HCT116 (cell line): ENCODE measurements at regions not wholly inside any gene's neighbourhood (a gene's known extent, or its start where the extent isn't known, plus 50 kb on each side); places are given as distances from the start of the nearest gene placed in this dataset.

Source experiments
- ATAC-seq: fragments of 200-7000 bp; cut with Tn5 transposase; 2 replicates; pipeline ENCODE4 v1.9.1; 2020; ENCODE audit warnings: mild to moderate bottlenecking, moderate library complexity
- BruUV-seq: library from RNA; stranded (reverse); fragments of 400-500 nt; replicated peaks from 2 replicates; lab custom pipeline; 2021; lab: Mats Ljungman, UMichigan
- CTCF ChIA-PET: fragments of 300-600 bp; sonication (Branson Sonifier 250); formaldehyde crosslinking; loops from one replicate; lab custom pipeline; 2021; ENCODE audit warnings: antibody characterized with exemption; lab: Charles Lee
- POLR2A ChIA-PET: fragments of 300-600, 350-600 bp; sonication (Branson Sonifier 250); formaldehyde crosslinking; loops from one replicate; lab custom pipeline; 2021; ENCODE audit warnings: antibody characterized with exemption; lab: Charles Lee
- RAD21 ChIA-PET, 2 experiments: fragments of 300-600 bp; sonication (Branson Sonifier 250); formaldehyde crosslinking; loops; one replicate each; lab custom pipeline; 2023; ENCODE audit warnings: low total read pairs in 2 of 2; ENCODE audit not compliant: uncharacterized antibody in 2 of 2, unreplicated experiment in 2 of 2, low non-redundant PET in 1 of 2; lab: Charles Lee
- DNase-seq: peaks from one replicate; pipeline ENCODE4 v3.0.0-alpha.2; 2010; ENCODE audit warnings: low read depth, low spot score
- H2AFZ ChIP-seq: fragments of 200-600 bp; shearing (Covaris generic), sonication (generic); 2 replicates; pipeline ENCODE4 v1.6.1; 2017; ENCODE audit warnings: low read depth, mixed run types, mixed read lengths, antibody characterized with exemption, low read length; ENCODE audit not compliant: poor library complexity, severe bottlenecking
- H3K27ac ChIP-seq: 2 replicates; pipeline ENCODE4 v1.5.1; 2012; ENCODE audit warnings: low read depth, low read length
- H3K27me3 ChIP-seq: fragments of 200-600 bp; sonication (generic); 2 replicates; pipeline ENCODE4 v1.6.1; 2016; ENCODE audit warnings: mixed run types, low read length, mixed read lengths; ENCODE audit not compliant: insufficient read depth
- H3K36me3 ChIP-seq, 2 experiments: fragments of 200-500 bp in 1 of 2; fragments of 200-600 bp in 1 of 2; sonication (Bioruptor generic) in 1 of 2; sonication (generic) in 1 of 2; 2 replicates each; pipeline versions ENCODE4 v1.5.1 to v1.6.1; 2014 to 2016; ENCODE audit warnings: low read length in 2 of 2, inconsistent platforms in 1 of 2, mixed read lengths in 1 of 2, mixed run types in 1 of 2; ENCODE audit not compliant: insufficient read depth in 2 of 2, control insufficient read depth in 1 of 2
- H3K4me1 ChIP-seq, 2 experiments: fragments of 200-600 bp in 1 of 2; sonication (generic) in 1 of 2; 2 replicates each; pipeline versions ENCODE4 v1.5.1 to v1.6.1; 2012 to 2017; ENCODE audit warnings: low read length in 2 of 2, inconsistent platforms in 1 of 2, mild to moderate bottlenecking in 1 of 2, mixed read lengths in 1 of 2, mixed run types in 1 of 2, moderate library complexity in 1 of 2; ENCODE audit not compliant: insufficient read depth in 2 of 2, control insufficient read depth in 1 of 2
- H3K4me2 ChIP-seq: fragments of 200-600 bp; sonication (generic); 2 replicates; pipeline ENCODE4 v1.6.1; 2017; ENCODE audit warnings: mixed run types, low read length, mixed read lengths
- H3K4me3 ChIP-seq, 2 experiments: fragments of 200-600 bp in 1 of 2; sonication (generic) in 1 of 2; replicated peaks in 1 of 2; 2 replicates each; pipeline ENCODE4 v1.5.1; 2011 to 2016; ENCODE audit warnings: low read length in 2 of 2, control low read depth in 1 of 2, low read depth in 1 of 2, mild to moderate bottlenecking in 1 of 2, mixed read lengths in 1 of 2, mixed run types in 1 of 2
- H3K79me2 ChIP-seq: fragments of 200-600 bp; sonication (generic); 2 replicates; pipeline ENCODE4 v1.6.1; 2017; ENCODE audit warnings: mild to moderate bottlenecking, mixed run types, low read length, moderate library complexity, mixed read lengths; ENCODE audit not compliant: insufficient read depth
- H3K9ac ChIP-seq: fragments of 200-600 bp; sonication (generic); 2 replicates; pipeline ENCODE4 v1.6.1; 2016; ENCODE audit warnings: low read length, mixed read lengths
- H3K9me2 ChIP-seq: fragments of 200-600 bp; sonication (generic), shearing (Covaris generic); 2 replicates; pipeline ENCODE4 v1.6.1; 2017; ENCODE audit warnings: mixed run types, mild to moderate bottlenecking, moderate library complexity; ENCODE audit not compliant: insufficient read depth
- H3K9me3 ChIP-seq, 2 experiments: fragments of 200-500 bp in 1 of 2; fragments of 200-600 bp in 1 of 2; sonication (Bioruptor generic) in 1 of 2; sonication (generic) in 1 of 2; 2 replicates each; pipeline ENCODE4 v1.6.1; 2014 to 2017; ENCODE audit warnings: low read length in 2 of 2, mixed read lengths in 2 of 2, inconsistent platforms in 1 of 2, low read depth in 1 of 2, mild to moderate bottlenecking in 1 of 2, mixed run types in 1 of 2, moderate library complexity in 1 of 2; ENCODE audit not compliant: control insufficient read depth in 1 of 2, insufficient read depth in 1 of 2
- H4K20me1 ChIP-seq: fragments of 200-600 bp; sonication (generic), shearing (Covaris generic); 2 replicates; pipeline ENCODE4 v1.6.1; 2017; ENCODE audit warnings: mixed run types, mild to moderate bottlenecking, moderate library complexity; ENCODE audit not compliant: insufficient read depth
- CBX3 ChIP-seq: IDR thresholded peaks from 2 replicates; pipeline ENCODE4 v1.6.1; 2012; ENCODE audit warnings: low read depth
- CEBPB ChIP-seq: IDR thresholded peaks from 2 replicates; pipeline ENCODE4 v1.6.1; 2012; ENCODE audit warnings: low read depth
- FOSL1 ChIP-seq: IDR thresholded peaks from 2 replicates; pipeline ENCODE4 v1.6.1; 2012; ENCODE audit warnings: low read depth
- JUND ChIP-seq: IDR thresholded peaks from 2 replicates; pipeline ENCODE4 v1.6.1; 2012
- RAD21 ChIP-seq: IDR thresholded peaks from 2 replicates; pipeline ENCODE4 v1.6.1; 2012; ENCODE audit warnings: low read depth, mild to moderate bottlenecking
- SIN3A ChIP-seq: IDR thresholded peaks from 2 replicates; pipeline ENCODE4 v1.6.1; 2012; ENCODE audit warnings: low read depth
- SP1 ChIP-seq: IDR thresholded peaks from 2 replicates; pipeline ENCODE4 v1.6.1; 2012; ENCODE audit warnings: low read depth
- SRF ChIP-seq: IDR thresholded peaks from 2 replicates; pipeline ENCODE4 v1.6.1; 2012; ENCODE audit warnings: low read depth
- TCF7L2 ChIP-seq: IDR thresholded peaks from 2 replicates; pipeline ENCODE4 v1.7.0; 2011; ENCODE audit warnings: borderline replicate concordance, inconsistent platforms; ENCODE audit not compliant: insufficient read depth, insufficient read length; ENCODE audit errors: extremely low read depth
- YY1 ChIP-seq: IDR thresholded peaks from 2 replicates; pipeline ENCODE4 v1.6.1; 2011; ENCODE audit warnings: low read length, low read depth, moderate library complexity, mild to moderate bottlenecking; ENCODE audit not compliant: insufficient replicate concordance; ENCODE audit errors: extremely low read depth
- ZBTB33 ChIP-seq: IDR thresholded peaks from 2 replicates; pipeline ENCODE4 v1.6.1; 2011; ENCODE audit warnings: mild to moderate bottlenecking, low read length, moderate library complexity; ENCODE audit not compliant: insufficient replicate concordance; ENCODE audit errors: extremely low read depth
- ZNF274 ChIP-seq: fragments of 200-500 bp; sonication (Bioruptor generic); IDR thresholded peaks from 2 replicates; pipeline ENCODE4 v1.6.1; 2014; ENCODE audit warnings: mild to moderate bottlenecking, low read depth, low read length, inconsistent platforms
- intact Hi-C: fragments of 100-400 bp; cut with micrococcal nuclease; formaldehyde crosslinking; loops from 2 replicates; pipeline ENCODE4 v1.10.0; 2022
- TF ChIP-seq, protein P1 (sequence below): IDR thresholded peaks from 2 replicates; pipeline ENCODE4 v1.6.1; 2012

DNA sequence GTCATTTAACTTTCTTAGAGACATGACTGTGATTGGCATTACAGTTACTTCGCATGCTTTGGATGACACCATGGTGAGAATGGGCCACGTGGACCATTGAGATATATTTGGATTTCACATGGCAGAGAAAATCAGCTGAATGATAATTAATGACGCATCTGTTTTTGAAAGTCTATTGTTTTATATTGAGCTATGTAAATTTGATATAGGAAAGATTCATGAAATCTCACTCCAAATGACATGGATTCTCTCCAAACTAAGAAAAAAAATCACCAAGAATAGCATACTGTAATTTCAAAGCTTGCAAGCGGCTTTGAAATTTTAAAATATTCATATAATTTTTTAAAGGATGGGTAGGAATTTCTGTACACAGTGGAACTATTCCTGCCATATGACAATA lies 163.7 kb downstream of the SH3BP4 start:
- no peak for TF ChIP-seq SIN3A
- TF ChIP-seq, protein P1, sequence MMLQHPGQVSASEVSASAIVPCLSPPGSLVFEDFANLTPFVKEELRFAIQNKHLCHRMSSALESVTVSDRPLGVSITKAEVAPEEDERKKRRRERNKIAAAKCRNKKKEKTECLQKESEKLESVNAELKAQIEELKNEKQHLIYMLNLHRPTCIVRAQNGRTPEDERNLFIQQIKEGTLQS, result no peak
- no peak for TF ChIP-seq ZBTB33
- no peak for TF ChIP-seq ZNF274
- TF ChIP-seq TCF7L2, result no peak
- TF ChIP-seq CEBPB, result no peak
- no peak for TF ChIP-seq JUND
- no peak for TF ChIP-seq RAD21
- no peak for TF ChIP-seq SRF
- no peak for TF ChIP-seq SP1
- TF ChIP-seq CBX3, result no peak
- TF ChIP-seq FOSL1, result no peak
- no peak for TF ChIP-seq YY1
- intact Hi-C loops, result loop anchor here (10.0 kb wide), 1 partner anchor 831 kb away; no protein-coding TSS in a partner anchor
- H3K36me3 ChIP-seq, result no peaks in the 10 kb centered on the region
- H3K4me1 ChIP-seq, result 0 out of 4 replicates have a peak, but pooled peaks cover 0 to 4% of the 10 kb centered on the region in 2 experiments
- H3K9me3 ChIP-seq, result no peaks in the 10 kb centered on the region
- H3K27me3 ChIP-seq, result no peaks in the 10 kb centered on the region
- no peak overlapping the region for H3K27ac ChIP-seq
- ATAC-seq (no peak), DNase-seq (no peak)
- H3K9ac ChIP-seq, result no peak overlapping the region
- RAD21 ChIA-PET, result interaction anchor here in 1 of 2 experiments (0.7 to 1.8 kb wide), 2 partner anchors 8 to 548 kb away, joined by 5 to 10 read pairs; no protein-coding TSS in a partner anchor
- no peaks in the 10 kb centered on the region for H3K79me2 ChIP-seq
- BruUV-seq, result no TSS peak
- POLR2A ChIA-PET, result no interaction called here
- H3K9me2 ChIP-seq, result no peaks in the 10 kb centered on the region
- no peak overlapping the region for H3K4me2 ChIP-seq
- no peaks in the 10 kb centered on the region for H4K20me1 ChIP-seq
- no peak overlapping the region for H3K4me3 ChIP-seq
- no peak overlapping the region for H2AFZ ChIP-seq
- CTCF ChIA-PET, result interaction anchor here (0.7 to 2.7 kb wide), 5 partner anchors 8 to 693 kb away, joined by 3 to 44 read pairs (median 7); no protein-coding TSS in a partner anchor
